Muscle layer of colon (tissue), 2 donors: ENCODE measurements at regions not wholly inside any gene's neighbourhood (a gene's known extent, or its start where the extent isn't known, plus 50 kb on each side); places are given as distances from the start of the nearest gene placed in this dataset.
"Not testable (repeated sequence)": the region's sequence is repeated elsewhere in the genome, so short reads cannot be mapped to it uniquely, and the experiment has no call there.

Experiments
- H3K27ac ChIP-seq: one replicate; pipeline ENCODE4 v1.7.0; 2013; ENCODE audit warnings: low read depth, mild to moderate bottlenecking, low read length, moderate library complexity
- H3K27me3 ChIP-seq, 2 donors: one replicate each; pipeline ENCODE4 v1.7.0; 2013; ENCODE audit warnings: low read length in 2 of 2, mild to moderate bottlenecking in 2 of 2; ENCODE audit not compliant: insufficient read depth in 2 of 2, control insufficient read depth in 1 of 2
- H3K36me3 ChIP-seq: one replicate; pipeline ENCODE4 v1.7.0; 2013; ENCODE audit warnings: mild to moderate bottlenecking, low read length; ENCODE audit not compliant: insufficient read depth
- H3K4me1 ChIP-seq: one replicate; pipeline ENCODE4 v1.7.0; 2013; ENCODE audit warnings: mild to moderate bottlenecking, low read length; ENCODE audit not compliant: insufficient read depth
- H3K4me3 ChIP-seq, 2 donors: one replicate each; pipeline ENCODE4 v1.7.0; 2013; ENCODE audit warnings: low read length in 2 of 2, low read depth in 1 of 2, mild to moderate bottlenecking in 1 of 2, moderate library complexity in 1 of 2
- H3K9ac ChIP-seq: one replicate; pipeline ENCODE4 v1.7.0; 2013; ENCODE audit warnings: low read length
- H3K9me3 ChIP-seq: one replicate; pipeline ENCODE4 v1.7.0; 2013; ENCODE audit warnings: mild to moderate bottlenecking, low read length
- donor health status: abdominal sarcoma.
- donor health status: Adenocarcinoma of cecum.

GRCh38 chr6:22205266-22205665, 91.6 kb downstream of the PRL start:
- no peaks in the 10 kb centered on the region for H3K27me3 ChIP-seq
- H3K9me3 ChIP-seq, result no peaks in the 10 kb centered on the region
- no peaks in the 10 kb centered on the region for H3K4me1 ChIP-seq
- H3K27ac ChIP-seq, result no peak overlapping the region
- H3K36me3 ChIP-seq, result no peaks in the 10 kb centered on the region
- no peak overlapping the region for H3K9ac ChIP-seq
- no peak overlapping the region for H3K4me3 ChIP-seq

- Histone ChIP-seq H3K9me3 (no peaks in the 10 kb centered on the region), H3K4me1 (no peaks in the 10 kb centered on the region), H3K27ac (no peak overlapping the region), H3K4me3 (no peak overlapping the region), H3K9ac (no peak overlapping the region), H3K27me3 (no peaks in the 10 kb centered on the region), H3K36me3 (no peaks in the 10 kb centered on the region)
Observed at GRCh38 chr6:22206106-22206505, 90.7 kb downstream of the PRL start.

GRCh38 chr6:22208026-22208425, 88.8 kb downstream of the PRL start:
- Histone ChIP-seq H3K36me3 (no peaks in the 10 kb centered on the region), H3K4me3 (no peak overlapping the region), H3K9ac (no peak overlapping the region), H3K27ac (no peak overlapping the region), H3K4me1 (no peaks in the 10 kb centered on the region), H3K27me3 (no peaks in the 10 kb centered on the region), H3K9me3 (no peaks in the 10 kb centered on the region)

DNA sequence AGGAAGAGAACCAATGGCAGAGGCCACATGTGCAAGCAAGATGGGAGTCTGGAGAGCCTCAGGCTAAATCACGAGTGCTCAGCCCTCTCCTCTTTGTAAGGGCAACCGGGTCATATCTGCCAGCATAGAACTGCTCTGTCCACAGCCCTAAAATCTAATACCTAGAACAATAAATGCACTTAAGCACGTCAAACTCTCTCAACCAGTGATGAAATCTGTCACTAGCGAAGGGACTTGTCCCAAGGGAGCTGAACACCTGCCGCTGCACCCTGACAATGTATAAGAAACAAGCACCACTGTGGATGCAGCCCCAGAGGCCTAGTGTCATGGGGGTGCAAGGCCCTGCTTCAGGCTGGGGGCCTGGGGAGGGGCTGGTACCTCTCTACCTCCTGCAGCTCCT, 82.5 kb downstream of the PRL start:
- H3K4me3 ChIP-seq, result no peak overlapping the region
- no peaks in the 10 kb centered on the region for H3K36me3 ChIP-seq
- no peaks in the 10 kb centered on the region for H3K27me3 ChIP-seq
- H3K9ac ChIP-seq, result no peak overlapping the region
- H3K27ac ChIP-seq, result no peak overlapping the region
- H3K9me3 ChIP-seq, result no peaks in the 10 kb centered on the region
- no peaks in the 10 kb centered on the region for H3K4me1 ChIP-seq

- H3K27ac ChIP-seq, H3K27me3 ChIP-seq, H3K4me3 ChIP-seq, H3K9ac ChIP-seq, H3K36me3 ChIP-seq, H3K4me1 ChIP-seq, H3K9me3 ChIP-seq: not testable (repeated sequence)
Observed at GRCh38 chr6:22215474-22215873, 81.4 kb downstream of the PRL start.

- no peak overlapping the region for H3K4me3 ChIP-seq
- H3K9me3 ChIP-seq, result no peaks in the 10 kb centered on the region
- no peaks in the 10 kb centered on the region for H3K36me3 ChIP-seq
- no peak overlapping the region for H3K27ac ChIP-seq
- no peak overlapping the region for H3K9ac ChIP-seq
- no peaks in the 10 kb centered on the region for H3K27me3 ChIP-seq
- no peaks in the 10 kb centered on the region for H3K4me1 ChIP-seq
Observed at GRCh38 chr6:22218410-22218809, 78.4 kb downstream of the PRL start.

GRCh38 chr6:22219925-22220324, 76.9 kb downstream of the PRL start:
- Histone ChIP-seq H3K9me3 (no peaks in the 10 kb centered on the region), H3K36me3 (no peaks in the 10 kb centered on the region), H3K27me3 (no peaks in the 10 kb centered on the region), H3K9ac (no peak overlapping the region), H3K4me3 (no peak overlapping the region), H3K27ac (no peak overlapping the region), H3K4me1 (no peaks in the 10 kb centered on the region)

DNA sequence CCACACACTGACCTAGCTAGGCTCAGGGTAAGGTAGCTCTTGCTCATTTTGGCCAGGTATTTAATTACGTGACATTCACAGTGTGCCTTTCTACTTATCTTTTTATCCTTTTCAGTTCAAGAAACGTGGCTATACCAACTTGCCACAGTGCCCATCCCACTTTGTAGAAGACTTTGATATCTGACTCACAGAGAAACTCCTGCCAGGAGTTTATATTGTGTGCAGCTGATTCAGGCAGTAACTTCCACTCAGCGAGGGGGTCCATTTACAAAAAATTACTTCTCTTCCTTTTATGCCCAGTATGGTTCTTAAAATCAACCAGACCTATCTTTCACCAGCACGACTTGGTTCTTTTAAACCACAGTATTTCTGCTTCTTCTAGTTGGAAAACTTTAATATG, 75.6 kb downstream of the PRL start:
- Histone ChIP-seq H3K4me1 (no peaks in the 10 kb centered on the region), H3K36me3 (no peaks in the 10 kb centered on the region), H3K27ac (no peak overlapping the region), H3K9me3 (no peaks in the 10 kb centered on the region), H3K4me3 (no peak overlapping the region), H3K27me3 (no peaks in the 10 kb centered on the region), H3K9ac (no peak overlapping the region)

- H3K36me3 ChIP-seq, result no peaks in the 10 kb centered on the region
- H3K9ac ChIP-seq, result no peak overlapping the region
- H3K9me3 ChIP-seq, result no peaks in the 10 kb centered on the region
- H3K4me3 ChIP-seq, result no peak overlapping the region
- H3K4me1 ChIP-seq, result no peaks in the 10 kb centered on the region
- H3K27ac ChIP-seq, result no peak overlapping the region
- H3K27me3 ChIP-seq, result no peaks in the 10 kb centered on the region
Observed at GRCh38 chr6:22221630-22222029, 75.2 kb downstream of the PRL start.

- Histone ChIP-seq H3K9ac (no peak overlapping the region), H3K27ac (no peak overlapping the region), H3K4me3 (no peak overlapping the region), H3K4me1 (no peaks in the 10 kb centered on the region), H3K36me3 (no peaks in the 10 kb centered on the region), H3K27me3 (no peaks in the 10 kb centered on the region), H3K9me3 (no peaks in the 10 kb centered on the region)
Observed at GRCh38 chr6:22222469-22222868, 74.4 kb downstream of the PRL start.

DNA sequence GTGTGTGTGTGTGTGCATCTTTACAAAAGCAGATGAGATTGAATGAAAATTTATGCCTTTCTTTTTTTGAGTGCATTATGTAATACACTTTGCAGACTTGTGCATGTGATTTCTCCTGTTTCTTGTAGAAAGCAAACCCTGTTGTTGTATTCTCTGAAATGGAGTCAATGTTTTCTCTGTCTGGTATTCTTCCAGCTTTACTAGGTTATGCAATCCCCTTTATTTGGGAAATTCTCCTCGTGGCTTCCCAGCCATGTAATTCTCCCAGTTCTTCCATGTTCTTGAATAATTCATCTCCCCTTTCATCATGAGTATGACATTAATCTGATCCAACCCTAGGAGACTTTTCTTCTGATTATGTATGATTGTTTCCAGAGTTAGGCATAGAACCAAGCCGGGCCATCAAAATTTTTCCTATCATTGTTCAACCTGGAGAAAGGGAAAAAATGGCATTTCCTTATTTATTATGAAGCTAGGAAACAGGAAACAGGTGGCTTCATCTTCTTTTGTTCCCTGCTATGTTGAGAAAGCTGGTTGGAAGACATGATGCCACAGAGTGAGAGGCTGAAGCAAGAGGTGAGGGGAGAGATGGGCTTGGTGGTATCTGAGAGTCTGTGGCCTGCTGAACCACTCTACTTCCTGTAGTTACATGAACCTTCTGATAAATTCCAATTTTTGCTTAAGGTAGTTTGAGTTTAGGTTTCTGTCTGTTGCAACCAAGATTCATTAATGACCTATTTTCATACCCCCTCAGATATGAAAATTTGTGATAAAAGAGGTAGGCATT, 68.8 kb downstream of the PRL start:
- Histone ChIP-seq H3K4me3 (no peak overlapping the region), H3K36me3 (no peaks in the 10 kb centered on the region), H3K27me3 (no peaks in the 10 kb centered on the region), H3K9ac (no peak overlapping the region), H3K9me3 (no peaks in the 10 kb centered on the region), H3K27ac (no peak overlapping the region), H3K4me1 (no peaks in the 10 kb centered on the region)

DNA sequence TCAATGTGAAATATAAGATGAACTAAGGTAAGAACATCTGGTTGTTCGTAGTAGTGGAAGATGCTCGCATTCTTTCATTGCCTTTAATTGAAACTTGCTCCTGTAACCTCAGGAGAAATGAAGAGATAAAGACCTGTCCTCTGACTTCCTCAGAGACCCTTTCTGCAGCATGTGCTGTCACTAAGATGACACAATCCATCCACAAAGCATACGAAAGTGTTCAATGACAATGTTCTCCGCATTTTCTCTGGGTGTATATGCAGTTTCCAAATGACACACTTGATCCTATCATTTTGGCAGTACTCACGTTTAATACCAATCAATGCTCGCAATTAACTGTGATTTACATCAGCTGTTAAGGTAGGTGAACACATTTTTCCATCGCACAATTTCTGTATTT, 65.8 kb downstream of the PRL start:
- Histone ChIP-seq H3K9me3 (no peaks in the 10 kb centered on the region), H3K27me3 (no peaks in the 10 kb centered on the region), H3K4me1 (no peaks in the 10 kb centered on the region), H3K9ac (no peak overlapping the region), H3K27ac (no peak overlapping the region), H3K4me3 (no peak overlapping the region), H3K36me3 (no peaks in the 10 kb centered on the region)
